ENCODE measurements at regions not wholly inside any gene's neighbourhood (a gene's known extent, or its start where the extent isn't known, plus 50 kb on each side); places are given as distances from the start of the nearest gene placed in this dataset.
"Not testable (repeated sequence)": the region's sequence is repeated elsewhere in the genome, so short reads cannot be mapped to it uniquely, and the experiment has no call there.

DNA sequence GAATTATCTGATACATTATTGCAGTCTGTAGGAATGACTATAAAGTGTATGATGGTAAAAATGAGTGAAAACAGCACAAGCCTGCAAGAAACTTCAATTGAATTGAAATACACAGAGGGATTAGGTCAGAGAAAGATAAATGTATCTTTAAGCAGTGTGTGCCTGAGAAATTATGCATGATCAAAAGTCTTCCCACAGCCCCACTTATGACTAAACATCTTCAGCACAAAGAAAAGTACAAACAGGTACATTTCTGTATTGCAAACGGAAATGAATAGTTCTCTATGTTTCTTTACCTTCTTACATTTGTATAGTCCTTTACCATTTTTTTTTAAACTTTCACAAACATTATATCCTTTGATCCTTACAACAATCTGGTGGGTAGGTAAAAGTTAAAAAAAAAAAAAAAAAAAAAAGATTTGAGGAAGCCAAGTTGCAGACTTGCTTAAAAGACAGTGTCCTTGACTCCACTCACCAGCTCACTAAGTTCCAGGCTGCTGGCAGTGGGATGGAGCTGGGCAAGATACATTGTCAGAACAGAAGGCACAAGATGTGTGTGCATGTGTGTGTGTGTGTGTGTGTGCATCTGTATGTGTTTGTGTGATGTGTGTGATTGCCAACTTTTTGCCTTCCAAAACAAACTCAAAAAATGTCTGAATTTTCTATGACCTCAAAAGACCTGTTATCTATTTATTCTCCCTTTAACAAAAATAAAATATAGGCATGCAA, 423.7 kb upstream of the ACVR2A start:
- peaks cover 4% of the 10 kb centered on the region for H3K4me1 ChIP-seq
- peak; percentile 69 for DNase-seq
- H3K27me3 ChIP-seq, result no peaks in the 10 kb centered on the region
- WGBS, 2 donors, result 44 to 58% methylated on average over 1 of the region's 1 CpG
- no peaks in the 10 kb centered on the region for H3K36me3 ChIP-seq (ENCODE audit: low read depth, missing control alignments)
- H3K4me3 ChIP-seq, result no peak overlapping the region
- intact Hi-C loops (cut with DNase I; ENCODE audit: low total_unique reads), result no loop called here
- no peaks in the 10 kb centered on the region for H3K9me3 ChIP-seq
- H3K27ac ChIP-seq, result peak overlapping the region in 1 of 2 donors; percentile 46
- TF ChIP-seq POLR2A (IDR thresholded peaks at IDR 0.05), result no peak
- TF ChIP-seq, protein P1, sequence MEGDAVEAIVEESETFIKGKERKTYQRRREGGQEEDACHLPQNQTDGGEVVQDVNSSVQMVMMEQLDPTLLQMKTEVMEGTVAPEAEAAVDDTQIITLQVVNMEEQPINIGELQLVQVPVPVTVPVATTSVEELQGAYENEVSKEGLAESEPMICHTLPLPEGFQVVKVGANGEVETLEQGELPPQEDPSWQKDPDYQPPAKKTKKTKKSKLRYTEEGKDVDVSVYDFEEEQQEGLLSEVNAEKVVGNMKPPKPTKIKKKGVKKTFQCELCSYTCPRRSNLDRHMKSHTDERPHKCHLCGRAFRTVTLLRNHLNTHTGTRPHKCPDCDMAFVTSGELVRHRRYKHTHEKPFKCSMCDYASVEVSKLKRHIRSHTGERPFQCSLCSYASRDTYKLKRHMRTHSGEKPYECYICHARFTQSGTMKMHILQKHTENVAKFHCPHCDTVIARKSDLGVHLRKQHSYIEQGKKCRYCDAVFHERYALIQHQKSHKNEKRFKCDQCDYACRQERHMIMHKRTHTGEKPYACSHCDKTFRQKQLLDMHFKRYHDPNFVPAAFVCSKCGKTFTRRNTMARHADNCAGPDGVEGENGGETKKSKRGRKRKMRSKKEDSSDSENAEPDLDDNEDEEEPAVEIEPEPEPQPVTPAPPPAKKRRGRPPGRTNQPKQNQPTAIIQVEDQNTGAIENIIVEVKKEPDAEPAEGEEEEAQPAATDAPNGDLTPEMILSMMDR (IDR thresholded peaks at IDR 0.05), result no peak

DNA sequence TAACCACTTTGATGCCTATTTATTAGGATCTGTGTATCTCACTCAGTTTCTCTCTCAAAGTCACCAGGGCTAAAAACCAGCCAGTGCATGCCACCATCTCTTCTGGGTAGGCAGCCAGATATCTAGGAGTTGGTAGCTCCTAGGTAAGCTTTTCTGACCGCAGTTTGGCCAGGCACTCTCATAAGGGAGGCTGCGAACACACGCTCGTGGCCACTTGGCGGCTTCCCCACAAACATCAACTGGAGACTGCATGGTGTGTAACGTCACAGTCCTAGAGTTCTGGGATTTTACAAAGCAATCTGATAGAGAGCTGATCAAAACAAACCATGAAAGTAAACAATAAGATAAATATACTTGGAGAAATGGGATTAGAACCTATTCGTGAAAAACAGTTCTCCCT, 424.3 kb upstream of the ACVR2A start:
- Histone ChIP-seq H3K4me1 (peaks cover 4% of the 10 kb centered on the region), H3K36me3 (ENCODE audit: low read depth, missing control alignments) (no peaks in the 10 kb centered on the region), H3K27me3 (no peaks in the 10 kb centered on the region), H3K27ac (peak overlapping the region in 1 of 2 donors; percentile 46), H3K9me3 (no peaks in the 10 kb centered on the region), H3K4me3 (no peak overlapping the region)
- WGBS, 2 donors, result 45 to 68% methylated on average over 7 of the region's 7 CpGs
- TF ChIP-seq POLR2A (IDR thresholded peaks at IDR 0.05), result no peak
- TF ChIP-seq, protein P1 (IDR thresholded peaks at IDR 0.05), result no peak
- DNase-seq, result peak; percentile 42
- intact Hi-C loops (cut with DNase I; ENCODE audit: low total_unique reads), result no loop called here

DNA sequence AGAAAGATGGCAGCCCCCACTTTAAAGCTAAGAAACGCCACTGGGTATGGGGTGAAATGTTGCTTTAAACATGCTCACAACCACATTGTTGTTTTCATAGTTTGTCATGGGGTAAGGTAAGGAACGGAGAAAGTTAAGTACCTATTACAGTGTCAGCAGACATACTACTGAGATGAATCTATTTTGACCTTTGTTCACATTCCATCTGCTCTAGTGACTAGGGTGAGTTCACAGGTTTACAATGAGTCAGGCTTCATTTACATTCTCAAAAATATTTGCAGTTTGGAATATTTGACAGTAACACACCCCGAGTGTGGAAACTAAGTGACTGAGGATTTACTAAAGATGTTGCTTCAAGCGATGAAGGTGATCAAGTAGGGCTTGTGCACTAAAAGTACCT, 428.7 kb upstream of the ACVR2A start:
- Histone ChIP-seq H3K9me3 (no peaks in the 10 kb centered on the region), H3K36me3 (ENCODE audit: low read depth, missing control alignments) (no peaks in the 10 kb centered on the region), H3K27ac (no peak overlapping the region), H3K4me3 (no peak overlapping the region), H3K27me3 (no peaks in the 10 kb centered on the region), H3K4me1 (peaks cover 4% of the 10 kb centered on the region)
- WGBS, 2 donors, result 88 to 94% methylated on average over 4 of the region's 4 CpGs
- intact Hi-C loops (cut with DNase I; ENCODE audit: low total_unique reads), result no loop called here
- no peak for TF ChIP-seq POLR2A (IDR thresholded peaks at IDR 0.05)
- TF ChIP-seq, protein P1 (IDR thresholded peaks at IDR 0.05), result no peak
- no peak for DNase-seq

DNA sequence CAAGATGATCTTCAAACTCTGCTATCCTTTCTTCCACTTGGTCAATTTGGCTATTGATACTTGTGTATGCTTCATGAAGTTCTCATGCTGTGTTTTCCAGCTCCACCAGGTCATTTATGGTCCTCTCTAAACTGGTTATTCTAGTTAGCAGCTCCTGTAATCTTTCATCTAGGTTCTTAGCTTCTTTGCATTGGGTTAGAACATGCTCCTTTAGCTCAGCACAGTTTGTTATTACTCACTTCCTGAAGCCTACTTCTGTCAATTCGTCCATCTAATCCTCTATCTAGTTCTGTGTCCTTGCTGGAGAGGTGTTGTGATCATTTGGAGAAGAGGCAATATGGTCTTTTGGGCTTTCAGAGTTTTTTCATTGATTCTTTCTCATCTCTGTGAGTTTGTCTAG, 430.2 kb upstream of the ACVR2A start:
- H3K4me1 ChIP-seq; H3K4me3 ChIP-seq; H3K27me3 ChIP-seq; H3K9me3 ChIP-seq; H3K36me3 ChIP-seq (ENCODE audit: low read depth, missing control alignments); DNase-seq; intact Hi-C loops (cut with DNase I; ENCODE audit: low total_unique reads); H3K27ac ChIP-seq: not testable (repeated sequence)
- WGBS, 2 donors, result 78 to 81% methylated on average over 1 of the region's 1 CpG

DNA sequence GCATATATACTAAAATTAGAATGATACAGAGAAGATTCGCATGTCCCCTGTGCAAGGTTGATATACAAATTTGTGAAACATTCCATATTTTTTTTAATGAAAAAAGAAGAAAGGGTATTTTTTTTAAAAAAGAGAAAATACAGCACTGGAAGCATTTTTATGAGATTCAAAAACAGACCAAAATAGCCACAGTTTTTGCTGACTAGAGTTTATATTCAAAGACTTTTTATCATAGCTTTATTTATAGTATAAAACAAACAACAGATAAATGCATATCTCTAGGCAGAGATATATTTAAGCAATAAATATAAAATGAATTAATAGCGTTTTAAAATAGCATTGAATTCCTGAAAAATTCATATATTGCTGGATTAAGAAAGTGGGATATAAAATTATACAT, 436.5 kb upstream of the ACVR2A start:
- 68 to 74% methylated on average over 2 of the region's 2 CpGs for WGBS, 2 donors
- TF ChIP-seq, protein P1 (IDR thresholded peaks at IDR 0.05), result no peak
- no peaks in the 10 kb centered on the region for H3K36me3 ChIP-seq (ENCODE audit: low read depth, missing control alignments)
- no peak for DNase-seq
- H3K27me3 ChIP-seq, result no peaks in the 10 kb centered on the region
- intact Hi-C loops (cut with DNase I; ENCODE audit: low total_unique reads), result no loop called here
- H3K4me1 ChIP-seq, result no peaks in the 10 kb centered on the region
- no peak overlapping the region for H3K4me3 ChIP-seq
- no peak overlapping the region for H3K27ac ChIP-seq
- H3K9me3 ChIP-seq, result no peaks in the 10 kb centered on the region

All from testis (tissue), 2 donors.